ENCODE measurements at regions not wholly inside any gene's neighbourhood (a gene's known extent, or its start where the extent isn't known, plus 50 kb on each side); places are given as distances from the start of the nearest gene placed in this dataset.
"Not testable (repeated sequence)": the region's sequence is repeated elsewhere in the genome, so short reads cannot be mapped to it uniquely, and the experiment has no call there.

- no peak for DNase-seq
These were observed 136.1 kb upstream of the POGK start for GRCh38 chr1:166703141-166703540.

- DNase-seq: no peak
These were observed 135.4 kb upstream of the POGK start for GRCh38 chr1:166703726-166704462.

DNA sequence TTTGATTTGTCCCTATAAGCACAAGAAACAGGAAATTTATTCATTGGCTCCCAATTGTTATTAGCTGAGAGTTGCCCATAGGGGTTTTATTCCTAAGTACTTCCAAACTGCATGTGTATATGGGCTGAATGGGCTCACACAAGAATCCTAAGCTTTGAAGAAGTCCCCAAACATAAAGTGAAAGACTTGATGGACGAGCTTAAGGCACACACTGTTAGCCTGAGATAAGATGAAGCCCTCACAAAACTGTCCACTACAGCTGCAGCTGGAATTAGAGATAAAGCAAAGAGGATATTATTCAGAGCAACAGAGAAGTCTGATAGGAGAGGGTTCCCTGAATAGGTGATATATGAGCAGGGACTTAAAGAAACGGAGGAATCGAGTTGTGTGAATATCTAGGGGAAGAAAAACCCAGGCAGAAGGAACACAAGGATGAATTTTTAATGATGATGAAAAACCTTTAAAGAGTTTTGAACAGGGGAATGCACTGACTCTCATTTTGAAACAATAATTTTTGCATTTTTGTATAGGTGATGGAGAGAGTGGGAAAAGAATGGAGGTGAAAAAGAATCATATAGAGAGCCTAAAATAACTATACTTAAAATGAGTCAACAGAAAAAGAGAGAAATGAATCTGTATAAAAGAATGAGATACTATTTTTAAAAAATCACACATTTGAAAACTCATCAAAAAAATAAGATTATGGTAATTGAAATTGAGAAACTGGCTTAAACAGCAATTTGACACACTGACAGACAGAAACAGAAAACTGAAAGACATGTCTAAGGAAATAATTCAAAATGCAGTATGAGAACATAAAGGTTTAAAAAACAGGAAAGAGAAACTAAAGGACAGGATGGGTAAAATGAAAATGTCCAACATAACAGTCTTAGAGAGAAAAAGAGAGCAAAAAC is 133.6 kb upstream of the POGK start:
- no peak for DNase-seq

GRCh38 chr1:166716620-166717019 is 122.7 kb upstream of the POGK start:
- no peak for DNase-seq

DNA sequence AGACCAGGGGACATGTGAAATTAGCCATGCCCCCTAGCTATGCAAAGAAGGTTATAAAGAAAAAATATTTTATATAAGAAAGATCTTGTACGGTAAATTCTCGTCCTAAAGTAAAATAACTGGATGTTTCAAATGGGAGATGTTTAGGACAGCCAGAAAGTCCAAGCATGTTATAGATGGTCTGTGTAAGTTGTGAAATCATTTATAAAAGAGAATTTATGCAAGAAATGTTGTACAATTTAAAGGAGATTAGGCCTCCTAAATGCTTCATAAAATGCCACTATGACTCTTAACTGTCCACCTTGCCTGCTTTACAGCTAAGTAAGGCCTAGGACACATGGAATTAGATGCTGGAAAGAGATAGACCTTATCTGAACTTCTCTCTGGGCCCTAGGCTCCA is 118.1 kb upstream of the POGK start:
- DNase-seq: no peak

- DNase-seq: no peak
These were observed 108.9 kb upstream of the POGK start for GRCh38 chr1:166730299-166730888.

- DNase-seq: no peak
These were observed 101.1 kb upstream of the POGK start for GRCh38 chr1:166738140-166738539.

DNA sequence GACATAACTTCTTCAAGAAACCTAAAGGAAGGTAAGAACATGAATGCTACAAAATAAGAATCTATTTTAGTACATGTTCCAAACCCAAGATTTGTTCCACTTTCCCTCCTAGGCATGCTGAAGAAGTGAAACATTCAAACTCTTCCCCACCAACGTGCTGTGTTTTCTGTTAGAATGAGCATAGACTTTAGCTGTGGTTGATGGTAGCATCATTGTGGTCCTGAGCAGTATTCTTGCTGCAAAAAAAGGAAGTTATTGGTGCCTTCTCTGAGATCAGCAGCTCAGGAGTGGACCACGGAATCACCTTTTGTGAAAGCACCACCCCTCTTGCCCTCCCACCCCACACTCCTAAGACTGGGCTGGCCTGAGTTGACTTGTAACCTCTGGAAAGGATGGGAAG is 100.4 kb upstream of the POGK start:
- no peak for DNase-seq

DNA sequence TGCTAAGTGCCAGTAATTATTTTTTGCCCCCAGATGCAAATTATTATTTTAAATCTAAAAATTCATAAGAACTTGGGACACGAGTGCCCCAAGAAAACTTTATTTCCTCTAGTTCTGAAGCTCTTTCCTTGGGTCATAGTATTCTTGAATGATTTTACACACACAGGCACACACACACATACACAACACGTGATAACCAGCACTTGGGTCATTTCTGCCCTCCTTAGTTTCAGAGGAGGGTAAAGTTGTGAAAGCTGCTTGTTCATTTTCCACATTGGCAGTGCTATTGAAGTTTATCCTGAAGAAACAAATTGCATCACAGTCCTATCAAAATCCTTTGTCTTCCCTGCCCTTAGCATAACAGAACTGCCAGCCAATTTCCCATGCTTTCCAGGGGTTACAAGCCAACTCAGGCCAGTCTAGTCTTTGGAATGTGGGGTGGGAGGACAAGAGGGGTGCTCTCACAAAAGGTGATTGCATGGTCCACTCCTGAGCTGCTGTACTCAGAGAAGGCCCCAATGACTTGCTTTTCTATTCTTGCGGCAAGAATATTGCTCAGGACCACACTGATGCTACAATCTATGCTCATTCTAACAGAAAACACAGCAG is 98.5 kb upstream of the POGK start:
- DNase-seq: no peak

DNA sequence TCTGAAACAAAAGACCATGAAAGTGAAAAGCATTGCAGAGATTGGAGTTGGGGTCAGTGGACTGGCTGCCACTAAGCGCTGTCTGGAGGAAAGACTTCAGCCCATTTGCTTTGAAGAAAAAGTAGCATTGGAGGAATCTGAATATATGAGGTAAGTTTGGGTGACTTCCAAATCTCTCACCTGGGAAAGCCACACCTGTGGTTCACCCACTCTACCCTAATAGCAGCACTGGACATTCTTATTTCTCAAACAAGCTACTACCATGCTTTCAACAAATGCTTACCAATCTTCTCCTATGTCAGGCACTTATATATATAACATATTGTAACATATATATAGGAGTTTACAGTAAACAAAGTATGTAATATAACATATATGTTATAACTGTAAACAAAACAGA is 76.0 kb upstream of the POGK start:
- no peak for DNase-seq

DNA sequence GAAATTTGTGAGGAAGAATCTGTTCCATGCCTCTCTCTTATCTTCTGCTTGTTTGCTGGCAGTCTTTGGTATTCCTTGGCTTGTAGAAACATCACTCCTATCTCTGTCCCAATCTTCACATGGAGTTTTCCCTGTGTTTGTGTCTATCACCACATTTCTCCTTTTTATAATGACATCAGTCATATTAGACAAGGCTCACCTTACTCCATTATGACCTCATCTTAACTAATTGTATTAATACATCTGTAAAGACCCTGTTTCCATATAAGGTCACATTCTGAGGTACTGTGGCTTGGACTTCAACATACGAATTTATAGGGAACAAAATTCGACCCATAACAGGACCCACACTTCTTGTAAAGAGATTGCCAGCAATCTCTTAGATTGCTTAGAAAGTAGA is 72.3 kb upstream of the POGK start:
- DNase-seq: no peak

- not testable (repeated sequence) for DNase-seq
These were observed 54.6 kb upstream of the POGK start for GRCh38 chr1:166784646-166785045.

GRCh38 chr1:166785987-166786386 is 53.3 kb upstream of the POGK start:
- no peak for DNase-seq

- DNase-seq: no peak
These were observed 50.0 kb upstream of the POGK start for GRCh38 chr1:166789286-166789685.

Measured in NCI-H1048 (cell line).